Ishikawa (cell line): ENCODE measurements at regions not wholly inside any gene's neighbourhood (a gene's known extent, or its start where the extent isn't known, plus 50 kb on each side); places are given as distances from the start of the nearest gene placed in this dataset.

Experiments used
- CEBPB ChIP-seq: IDR thresholded peaks from 2 replicates; pipeline ENCODE4 v1.6.1; 2012
- CREB1 ChIP-seq: IDR thresholded peaks from 2 replicates; pipeline ENCODE4 v1.6.1; 2012; ENCODE audit warnings: low read depth
- EP300 ChIP-seq: IDR thresholded peaks from 2 replicates; pipeline ENCODE4 v1.6.1; 2012; ENCODE audit warnings: borderline replicate concordance
- RAD21 ChIP-seq: IDR thresholded peaks from 2 replicates; pipeline ENCODE4 v1.6.1; 2012; ENCODE audit warnings: low read depth
- TAF1 ChIP-seq: IDR thresholded peaks from 2 replicates; pipeline ENCODE4 v1.6.1; 2012; ENCODE audit warnings: low read depth, mild to moderate bottlenecking
- TEAD4 ChIP-seq: IDR thresholded peaks from 2 replicates; pipeline ENCODE4 v1.6.1; 2012
- YY1 ChIP-seq: IDR thresholded peaks from 2 replicates; pipeline ENCODE4 v1.6.1; 2012; ENCODE audit warnings: low read depth
- TF ChIP-seq, protein P1 (sequence below): IDR thresholded peaks from 2 replicates; pipeline ENCODE4 v1.6.1; 2012
- TF ChIP-seq, protein P2 (sequence below): IDR thresholded peaks from 2 replicates; pipeline ENCODE4 v1.6.1; 2012; ENCODE audit warnings: low read depth, mild to moderate bottlenecking
- TF ChIP-seq, protein P3 (sequence below): IDR thresholded peaks from 2 replicates; pipeline ENCODE4 v1.6.1; 2012

DNA sequence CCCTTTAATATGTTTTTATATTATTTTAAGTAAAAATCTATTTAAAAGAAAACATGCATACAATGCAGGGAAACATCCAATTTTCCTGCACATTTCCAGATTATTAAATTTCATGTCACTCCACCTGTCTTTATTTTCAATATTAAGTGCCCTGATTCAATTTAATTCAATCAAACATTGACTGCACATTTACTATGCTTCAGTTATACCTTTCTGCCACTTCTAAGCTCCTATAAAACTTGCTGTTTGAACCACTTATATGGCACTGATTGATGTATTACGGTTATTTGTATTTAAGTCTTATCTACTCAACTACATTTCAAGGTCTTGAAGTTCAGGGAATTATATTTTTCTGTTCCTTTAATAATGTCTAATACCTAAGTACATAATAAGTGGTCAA lies 198.0 kb downstream of the CAVIN4 start:
- TF ChIP-seq RAD21 = no peak
- TF ChIP-seq YY1 = no peak
- TF ChIP-seq CEBPB = no peak
- TF ChIP-seq, protein P1, sequence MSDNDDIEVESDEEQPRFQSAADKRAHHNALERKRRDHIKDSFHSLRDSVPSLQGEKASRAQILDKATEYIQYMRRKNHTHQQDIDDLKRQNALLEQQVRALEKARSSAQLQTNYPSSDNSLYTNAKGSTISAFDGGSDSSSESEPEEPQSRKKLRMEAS = no peak
- TF ChIP-seq EP300 = no peak
- TF ChIP-seq, protein P2, sequence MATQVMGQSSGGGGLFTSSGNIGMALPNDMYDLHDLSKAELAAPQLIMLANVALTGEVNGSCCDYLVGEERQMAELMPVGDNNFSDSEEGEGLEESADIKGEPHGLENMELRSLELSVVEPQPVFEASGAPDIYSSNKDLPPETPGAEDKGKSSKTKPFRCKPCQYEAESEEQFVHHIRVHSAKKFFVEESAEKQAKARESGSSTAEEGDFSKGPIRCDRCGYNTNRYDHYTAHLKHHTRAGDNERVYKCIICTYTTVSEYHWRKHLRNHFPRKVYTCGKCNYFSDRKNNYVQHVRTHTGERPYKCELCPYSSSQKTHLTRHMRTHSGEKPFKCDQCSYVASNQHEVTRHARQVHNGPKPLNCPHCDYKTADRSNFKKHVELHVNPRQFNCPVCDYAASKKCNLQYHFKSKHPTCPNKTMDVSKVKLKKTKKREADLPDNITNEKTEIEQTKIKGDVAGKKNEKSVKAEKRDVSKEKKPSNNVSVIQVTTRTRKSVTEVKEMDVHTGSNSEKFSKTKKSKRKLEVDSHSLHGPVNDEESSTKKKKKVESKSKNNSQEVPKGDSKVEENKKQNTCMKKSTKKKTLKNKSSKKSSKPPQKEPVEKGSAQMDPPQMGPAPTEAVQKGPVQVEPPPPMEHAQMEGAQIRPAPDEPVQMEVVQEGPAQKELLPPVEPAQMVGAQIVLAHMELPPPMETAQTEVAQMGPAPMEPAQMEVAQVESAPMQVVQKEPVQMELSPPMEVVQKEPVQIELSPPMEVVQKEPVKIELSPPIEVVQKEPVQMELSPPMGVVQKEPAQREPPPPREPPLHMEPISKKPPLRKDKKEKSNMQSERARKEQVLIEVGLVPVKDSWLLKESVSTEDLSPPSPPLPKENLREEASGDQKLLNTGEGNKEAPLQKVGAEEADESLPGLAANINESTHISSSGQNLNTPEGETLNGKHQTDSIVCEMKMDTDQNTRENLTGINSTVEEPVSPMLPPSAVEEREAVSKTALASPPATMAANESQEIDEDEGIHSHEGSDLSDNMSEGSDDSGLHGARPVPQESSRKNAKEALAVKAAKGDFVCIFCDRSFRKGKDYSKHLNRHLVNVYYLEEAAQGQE = no peak
- no peak for TF ChIP-seq TAF1
- TF ChIP-seq, protein P3, sequence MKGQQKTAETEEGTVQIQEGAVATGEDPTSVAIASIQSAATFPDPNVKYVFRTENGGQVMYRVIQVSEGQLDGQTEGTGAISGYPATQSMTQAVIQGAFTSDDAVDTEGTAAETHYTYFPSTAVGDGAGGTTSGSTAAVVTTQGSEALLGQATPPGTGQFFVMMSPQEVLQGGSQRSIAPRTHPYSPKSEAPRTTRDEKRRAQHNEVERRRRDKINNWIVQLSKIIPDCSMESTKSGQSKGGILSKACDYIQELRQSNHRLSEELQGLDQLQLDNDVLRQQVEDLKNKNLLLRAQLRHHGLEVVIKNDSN = no peak
- TF ChIP-seq CREB1 = no peak
- no peak for TF ChIP-seq TEAD4
